ENCODE measurements at regions not wholly inside any gene's neighbourhood (a gene's known extent, or its start where the extent isn't known, plus 50 kb on each side); places are given as distances from the start of the nearest gene placed in this dataset.
"Not testable (repeated sequence)": the region's sequence is repeated elsewhere in the genome, so short reads cannot be mapped to it uniquely, and the experiment has no call there.

DNA sequence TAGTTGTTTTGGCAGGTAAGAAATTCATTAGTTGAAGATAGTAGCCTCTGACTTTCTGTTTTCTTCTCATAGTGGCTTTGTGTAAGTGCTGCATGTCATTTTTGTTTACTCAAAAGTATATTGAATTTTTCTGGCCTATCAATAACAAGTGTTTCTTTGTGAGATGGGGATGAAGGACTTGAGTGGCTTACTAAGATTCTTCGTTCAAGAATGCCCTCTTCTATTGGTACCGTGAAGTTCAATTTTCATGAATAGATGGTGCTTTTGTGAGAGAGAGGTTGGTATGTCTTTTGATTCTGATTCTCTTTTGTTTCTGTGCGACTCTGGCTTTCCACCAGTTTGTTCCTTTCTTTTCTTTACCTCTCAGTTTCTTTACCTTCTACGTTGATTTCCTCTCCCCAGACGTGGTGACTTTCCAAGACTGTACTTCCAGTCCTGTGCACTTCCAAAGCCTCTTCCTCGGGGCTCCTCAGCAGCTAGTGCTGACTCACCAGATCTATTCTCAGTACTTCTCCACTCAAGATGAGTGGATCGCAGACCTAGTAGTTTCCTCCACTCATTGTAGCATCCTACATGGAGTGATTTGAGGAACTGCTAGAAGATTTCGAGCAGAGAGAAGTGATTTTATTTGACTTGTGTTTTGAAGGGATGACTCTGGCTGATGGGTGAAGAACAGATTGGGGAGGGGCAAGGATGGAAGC lies 82.0 kb upstream of the EPHB3 start:
- no peak for DNase-seq

DNA sequence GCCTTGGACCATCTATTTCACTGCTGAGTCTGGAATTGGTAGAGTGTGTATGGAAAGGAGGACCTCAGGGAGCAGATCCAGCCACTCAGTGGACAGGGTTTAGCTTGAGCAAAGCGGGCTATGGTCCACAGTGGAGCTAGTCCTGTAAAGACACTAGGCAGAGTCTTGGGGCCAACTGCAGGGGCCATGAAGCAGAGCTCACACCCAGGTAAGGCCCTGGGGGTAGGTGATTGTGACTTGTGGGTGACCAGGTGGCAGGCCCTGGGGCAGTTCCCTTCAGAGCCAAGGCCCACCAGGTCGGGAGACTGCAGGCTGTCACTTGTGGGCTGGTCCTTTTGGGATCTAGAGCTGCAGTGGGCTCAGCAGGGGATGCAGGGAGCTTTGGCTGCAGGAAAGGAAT lies 80.8 kb upstream of the EPHB3 start:
- no peak for DNase-seq

GRCh38 chr3:184481984-184482671 lies 79.5 kb upstream of the EPHB3 start:
- peak; percentile 41 for DNase-seq

- DNase-seq: no peak
Observed at GRCh38 chr3:184485241-184485640, 76.3 kb upstream of the EPHB3 start.

DNA sequence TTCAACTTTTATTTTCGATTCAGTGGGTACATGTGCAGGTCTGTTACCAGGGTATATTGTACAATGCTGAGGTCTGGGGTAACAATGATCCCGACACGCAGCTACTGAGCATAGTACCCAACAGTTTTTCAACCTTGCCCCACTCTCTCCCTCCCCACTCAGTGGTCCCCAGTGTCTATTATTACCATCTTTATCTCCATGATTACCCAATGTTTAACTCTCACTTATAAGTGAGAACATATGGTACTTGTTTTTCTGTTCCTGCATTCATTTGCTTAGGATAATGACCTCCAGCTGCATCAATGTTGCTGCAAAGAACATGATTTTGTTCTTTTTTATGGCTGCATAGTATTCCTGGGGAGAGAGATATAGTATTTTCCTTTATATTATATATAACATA lies 75.7 kb upstream of the EPHB3 start:
- DNase-seq: no peak

- DNase-seq: no peak
Observed at GRCh38 chr3:184486614-184487013, 75.0 kb upstream of the EPHB3 start.

- DNase-seq: no peak
Observed at GRCh38 chr3:184488577-184488976, 73.0 kb upstream of the EPHB3 start.

GRCh38 chr3:184489268-184489841 lies 72.2 kb upstream of the EPHB3 start:
- DNase-seq: no peak

DNA sequence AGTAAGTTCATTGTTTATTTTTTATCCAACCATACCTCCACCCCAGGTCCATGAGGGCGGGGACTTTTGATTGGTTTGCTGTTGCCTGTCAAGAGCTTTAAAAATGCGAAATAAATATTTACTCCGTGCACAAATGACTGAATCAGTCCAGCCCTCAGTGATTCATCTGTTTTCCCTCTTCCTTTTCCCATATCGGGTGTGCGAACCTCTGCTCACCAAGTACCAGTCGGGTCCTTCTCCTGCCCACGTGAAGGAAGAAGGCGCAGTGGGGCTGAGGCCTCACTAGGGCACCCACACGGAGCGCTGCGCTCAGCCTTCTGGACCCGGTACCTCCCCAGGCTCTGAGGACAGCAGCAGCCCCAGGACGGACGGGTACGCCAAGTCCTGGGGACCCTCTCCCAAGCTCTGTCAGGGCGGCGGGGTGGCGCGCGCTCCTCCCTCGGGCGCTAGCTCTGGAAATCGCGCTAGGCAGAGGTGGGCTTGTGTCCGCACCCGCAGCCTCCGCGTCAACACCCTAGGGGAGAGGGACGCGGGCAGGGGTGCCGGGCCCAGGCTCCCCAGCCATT lies 70.5 kb upstream of the EPHB3 start:
- DNase-seq: no peak

DNA sequence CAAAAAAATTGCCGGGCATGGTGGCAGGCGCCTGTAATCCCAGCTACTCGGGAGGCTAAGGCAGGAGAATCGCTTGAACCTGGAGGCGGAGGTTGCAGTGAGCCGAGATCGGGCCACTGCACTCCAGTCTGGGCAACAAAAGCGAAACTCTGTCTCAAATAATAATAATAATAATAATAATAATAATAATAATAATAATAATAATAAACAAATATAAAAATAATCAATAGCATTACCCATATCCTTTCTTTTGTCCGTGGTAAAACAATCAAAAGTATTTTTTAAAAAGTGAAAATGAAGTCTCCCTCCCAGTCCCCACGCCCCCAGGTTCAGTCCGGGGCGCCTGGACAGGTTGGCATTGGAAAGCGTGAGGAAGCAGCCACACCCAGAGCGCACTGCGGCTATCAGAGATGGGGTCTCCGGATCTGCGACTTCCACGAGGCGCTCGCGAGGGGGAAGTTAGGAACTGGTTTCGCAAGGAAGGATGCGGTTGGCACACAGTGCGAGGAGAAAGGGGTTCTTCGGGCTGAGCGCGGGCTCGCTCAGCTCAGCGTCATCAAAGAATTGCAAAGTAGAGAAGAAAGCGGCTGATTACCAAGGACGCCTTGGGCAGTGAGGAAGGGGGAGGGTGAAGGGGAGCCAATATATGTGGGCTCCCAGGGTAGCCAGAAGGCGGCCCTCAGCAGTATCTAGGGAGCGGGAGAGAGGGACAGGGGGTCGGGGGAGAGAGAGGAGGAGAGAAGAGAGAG lies 69.5 kb upstream of the EPHB3 start:
- DNase-seq: no peak

GRCh38 chr3:184496933-184497332 lies 64.7 kb upstream of the EPHB3 start:
- peak; percentile 41 for DNase-seq

GRCh38 chr3:184497804-184498203 lies 63.8 kb upstream of the EPHB3 start:
- DNase-seq: no peak

- no peak for DNase-seq
Observed at GRCh38 chr3:184498986-184499606, 62.5 kb upstream of the EPHB3 start.

DNA sequence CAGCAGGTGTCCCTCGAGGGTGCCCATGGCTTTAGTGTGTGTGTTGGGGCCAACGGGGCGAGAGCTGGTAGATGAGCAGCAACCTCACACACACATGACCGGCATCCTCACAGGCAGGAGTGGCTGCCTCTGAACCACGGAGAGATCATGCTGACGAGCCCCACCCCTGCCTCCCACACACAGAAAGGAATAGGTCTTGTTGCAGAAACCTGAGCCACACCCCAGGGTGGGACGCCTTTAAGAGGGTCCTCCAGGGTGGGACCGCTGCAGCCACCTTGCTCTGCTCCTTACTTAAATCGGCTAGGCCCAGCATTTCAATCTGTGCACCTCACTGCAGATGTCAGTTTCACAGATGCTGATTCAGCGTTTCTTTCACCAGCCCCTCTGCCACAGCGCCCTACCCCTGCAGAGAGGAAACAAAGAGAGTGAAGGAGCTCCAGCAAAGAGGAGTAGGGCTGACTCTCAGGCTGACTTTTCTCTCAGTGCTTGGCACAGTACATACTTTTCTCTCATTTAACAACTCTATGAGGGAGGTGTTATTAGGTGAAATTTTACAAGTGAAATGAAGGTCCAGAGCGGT lies 61.2 kb upstream of the EPHB3 start:
- DNase-seq: no peak

DNA sequence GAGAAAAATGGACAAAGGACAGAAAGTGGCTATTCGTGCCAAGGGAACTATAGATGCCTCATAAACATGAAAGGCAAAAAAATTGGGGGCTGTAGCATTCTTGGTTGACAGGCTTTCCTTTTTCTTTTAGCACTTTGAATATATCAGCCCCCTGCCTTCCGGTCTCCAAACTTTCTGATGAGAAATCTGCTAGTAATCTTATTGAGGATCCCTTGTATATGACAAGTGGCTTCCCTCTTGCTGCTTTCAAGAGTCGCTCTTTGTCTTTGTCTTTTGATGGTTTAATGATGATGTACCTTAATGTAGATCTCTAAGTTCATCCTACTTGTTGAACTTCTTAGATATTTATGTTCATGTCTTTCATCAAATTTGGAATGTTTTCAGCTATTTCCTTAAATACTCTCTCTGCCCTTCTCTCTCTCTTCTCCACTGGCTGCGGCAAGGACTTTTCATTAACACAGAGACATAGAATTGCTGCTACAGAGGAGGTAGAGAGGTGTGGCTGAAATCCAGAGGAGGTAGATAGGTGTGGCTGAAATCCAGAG lies 59.4 kb upstream of the EPHB3 start:
- no peak for DNase-seq

- not testable (repeated sequence) for DNase-seq
Observed at GRCh38 chr3:184502841-184503240, 58.7 kb upstream of the EPHB3 start.

- no peak for DNase-seq
Observed at GRCh38 chr3:184503647-184504046, 57.9 kb upstream of the EPHB3 start.

- DNase-seq: no peak
Observed at GRCh38 chr3:184505076-184505878, 56.3 kb upstream of the EPHB3 start.

DNA sequence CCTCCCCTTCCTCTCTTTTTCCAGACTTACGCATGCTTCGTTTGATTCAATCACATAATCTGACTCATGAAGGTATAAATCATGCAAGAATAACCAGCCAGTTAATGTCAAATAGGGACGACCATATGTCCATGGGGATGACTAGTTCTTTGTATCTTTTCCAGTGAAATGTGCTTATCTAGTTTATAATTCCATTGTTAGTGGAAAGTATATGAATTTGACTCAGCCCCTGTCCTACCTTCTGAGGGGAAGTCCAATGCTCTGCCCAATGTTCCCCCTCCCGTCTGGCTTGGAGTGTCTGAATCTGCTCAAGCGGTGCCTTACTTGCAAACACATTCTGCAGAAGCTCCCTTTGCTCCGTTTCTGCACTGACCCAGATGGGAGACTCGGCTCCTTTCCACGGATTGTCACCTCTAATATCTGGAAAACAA lies 55.0 kb upstream of the EPHB3 start:
- DNase-seq: no peak

GRCh38 chr3:184508938-184509337 lies 52.6 kb upstream of the EPHB3 start:
- DNase-seq: peak; percentile 28

DNA sequence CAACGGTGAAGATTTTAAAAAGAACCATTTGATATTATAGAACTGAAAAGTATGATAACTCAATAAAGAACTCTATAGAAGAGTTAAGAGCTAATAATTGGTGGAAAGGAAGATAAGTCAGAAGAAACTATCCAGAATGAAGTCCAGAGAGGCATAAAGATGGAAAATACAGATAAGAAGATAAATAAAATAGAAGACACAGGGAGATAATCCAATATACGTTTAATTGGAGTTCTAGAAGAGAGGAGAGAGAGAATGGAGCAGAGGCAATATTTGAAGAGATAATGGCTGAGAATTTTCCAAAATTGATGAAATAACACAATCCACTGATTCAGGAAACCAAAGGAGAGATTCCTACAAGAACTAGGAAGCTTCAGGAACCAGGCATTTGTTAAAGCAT lies 49.8 kb upstream of the EPHB3 start:
- DNase-seq: no peak

Data from NCI-H510A (cell line).